Stimulated activated CD4-positive, alpha-beta T cell treated with anti-CD3 and anti-CD28 coated beads, Interleukin-1b, Interleukin-23, amount 100 ng/mL, for 4 hours (primary cell): ENCODE measurements at regions not wholly inside any gene's neighbourhood (a gene's known extent, or its start where the extent isn't known, plus 50 kb on each side); places are given as distances from the start of the nearest gene placed in this dataset.
"Not testable (repeated sequence)": the region's sequence is repeated elsewhere in the genome, so short reads cannot be mapped to it uniquely, and the experiment has no call there.

ENCODE experiments used
- DNase-seq, 2 donors: peaks; one replicate each; pipeline ENCODE4 v3.0.0-alpha.2; 2020; ENCODE audit warnings: low read depth in 2 of 2

GRCh38 chr13:58343076-58343475, 711.5 kb downstream of the PCDH17 start:
- no peak for DNase-seq

- DNase-seq: not testable (repeated sequence)
Observed at GRCh38 chr13:58352100-58352499, 720.6 kb downstream of the PCDH17 start.

DNA sequence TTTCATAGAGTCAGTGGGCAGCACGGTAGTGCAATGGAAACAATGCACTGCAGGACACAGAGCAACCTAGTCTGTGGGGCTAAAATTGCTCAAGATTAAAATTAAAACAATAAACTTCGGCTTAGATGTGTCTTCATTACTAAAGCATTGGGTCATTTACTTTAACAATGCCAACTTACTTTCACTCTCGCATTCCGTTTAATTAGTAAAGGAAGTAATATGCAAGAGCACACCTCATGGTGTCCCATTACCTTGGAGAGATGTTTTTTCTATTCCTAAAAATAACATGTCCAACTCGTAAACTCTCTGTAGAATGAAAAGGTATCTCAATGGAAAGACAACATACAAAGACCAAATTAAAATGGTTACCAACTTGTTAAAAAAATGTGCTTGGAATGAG, 738.4 kb downstream of the PCDH17 start:
- no peak for DNase-seq

DNA sequence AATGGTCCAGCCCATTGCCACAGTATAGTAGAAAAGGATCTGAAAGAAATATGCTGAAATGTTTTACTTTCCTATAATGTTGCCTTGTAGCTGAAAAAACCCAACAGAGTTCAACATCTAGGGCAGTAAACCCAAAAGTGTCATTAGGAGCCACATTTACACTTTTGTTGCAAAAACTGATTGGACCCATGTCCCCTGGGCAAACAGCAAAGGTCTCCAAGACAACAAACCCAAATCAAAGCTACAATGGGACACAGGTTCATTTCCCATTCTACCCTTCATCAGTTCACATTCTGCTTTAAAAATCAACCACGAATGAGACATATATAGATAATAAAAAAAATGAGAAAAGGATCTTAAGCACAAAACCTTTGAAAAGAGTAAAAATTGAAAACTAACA, 744.8 kb downstream of the PCDH17 start:
- DNase-seq: no peak

DNA sequence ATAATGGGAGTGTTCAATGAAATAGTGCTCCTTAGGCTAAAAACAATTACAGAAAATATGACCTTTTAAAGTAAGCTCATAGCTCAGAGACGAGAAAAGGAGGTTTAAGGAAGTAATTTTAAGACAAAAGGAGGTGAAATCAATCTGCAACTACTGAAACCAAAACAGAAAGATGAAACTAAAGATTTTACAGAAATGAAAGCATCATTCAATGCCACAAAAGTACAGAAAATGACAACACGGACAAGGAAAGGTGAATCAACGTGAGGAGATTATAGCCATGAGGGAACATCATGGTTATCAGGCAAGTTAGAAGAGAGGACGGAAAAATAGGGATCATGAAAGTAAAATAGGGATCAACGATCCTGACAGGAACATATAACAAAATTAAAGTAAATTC, 745.2 kb downstream of the PCDH17 start:
- no peak for DNase-seq

GRCh38 chr13:58379221-58379620, 747.7 kb downstream of the PCDH17 start:
- no peak for DNase-seq

- DNase-seq: not testable (repeated sequence)
Observed at GRCh38 chr13:58385336-58385735, 753.8 kb downstream of the PCDH17 start.

GRCh38 chr13:58397596-58398387, 766.2 kb downstream of the PCDH17 start:
- DNase-seq: no peak

- DNase-seq: no peak
Observed at GRCh38 chr13:58399263-58399662, 767.7 kb downstream of the PCDH17 start.

DNA sequence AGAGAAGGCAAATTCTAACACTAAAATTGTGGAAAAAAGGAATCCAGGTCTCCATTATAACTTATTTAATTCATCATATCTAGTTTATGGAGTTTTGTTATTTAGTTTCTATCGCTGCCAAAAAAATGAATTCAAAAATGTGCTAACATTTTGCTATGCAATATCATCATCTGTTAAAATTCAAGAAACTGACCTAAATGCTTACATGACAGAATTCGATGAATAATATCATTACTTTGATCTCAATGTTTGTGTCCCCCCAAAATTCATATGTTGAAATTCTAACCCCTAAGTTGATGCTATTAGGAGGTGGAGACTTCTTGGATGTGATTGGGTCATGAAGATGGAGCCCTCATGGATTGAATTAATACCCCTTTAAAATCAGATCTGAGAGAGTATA, 775.0 kb downstream of the PCDH17 start:
- DNase-seq: no peak

- DNase-seq: no peak
Observed at GRCh38 chr13:58429917-58430316, 798.4 kb downstream of the PCDH17 start.

DNA sequence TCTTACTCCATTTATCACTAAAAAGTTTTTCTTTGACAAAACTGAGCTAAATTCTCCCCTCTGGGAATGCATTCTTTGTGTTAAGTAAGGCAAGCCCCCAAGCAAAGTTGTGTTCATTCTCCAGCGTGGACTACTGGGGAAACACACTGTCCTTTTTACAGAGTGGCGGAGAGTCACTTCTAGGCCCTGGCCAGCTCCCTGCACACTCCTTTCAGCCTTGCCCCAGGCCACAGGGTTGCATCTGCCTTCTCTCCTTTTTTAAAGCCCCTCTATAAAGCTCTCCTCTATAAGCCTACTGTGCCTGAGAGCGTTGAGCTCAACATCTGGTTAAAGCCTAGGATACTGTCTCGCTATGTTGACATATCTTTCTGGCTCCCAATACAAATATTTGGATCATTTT, 803.4 kb downstream of the PCDH17 start:
- DNase-seq: no peak

DNA sequence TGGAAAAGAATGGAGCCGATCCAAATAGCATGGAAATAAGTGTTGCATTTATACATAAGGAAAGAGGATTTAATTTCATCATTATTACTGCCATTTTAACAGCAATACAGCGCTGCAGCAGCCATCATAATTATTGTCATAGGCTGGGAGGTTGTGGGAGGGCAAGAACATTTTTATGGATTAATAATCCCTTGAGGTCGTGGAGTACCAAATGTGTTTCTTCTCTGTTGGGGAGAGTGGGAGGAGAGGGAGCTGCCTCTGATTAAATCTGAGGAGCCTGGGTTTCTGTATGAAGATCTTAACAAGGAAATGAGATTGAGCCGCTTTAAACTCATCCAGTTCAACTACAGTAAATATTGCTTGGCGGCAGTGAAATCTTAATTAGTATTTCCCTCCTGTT, 805.9 kb downstream of the PCDH17 start:
- DNase-seq: no peak

DNA sequence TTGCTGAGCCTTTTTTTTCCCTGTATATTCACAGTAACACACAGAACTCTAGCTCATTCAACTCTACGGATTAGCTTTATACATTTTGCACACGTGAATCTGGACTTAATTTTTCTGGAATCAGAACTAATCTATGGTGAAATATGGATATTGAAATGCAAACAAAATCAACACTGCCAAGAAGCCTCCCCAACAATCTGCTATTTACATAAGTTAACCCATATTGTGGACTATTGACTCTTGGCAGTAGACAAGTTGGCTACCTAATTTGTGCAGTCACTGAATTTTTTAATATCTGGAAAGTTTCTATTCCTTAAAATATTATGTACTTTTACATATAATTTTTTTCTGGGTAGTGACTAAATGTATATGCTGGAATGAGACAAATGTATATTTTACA, 815.4 kb downstream of the PCDH17 start:
- DNase-seq: no peak

DNA sequence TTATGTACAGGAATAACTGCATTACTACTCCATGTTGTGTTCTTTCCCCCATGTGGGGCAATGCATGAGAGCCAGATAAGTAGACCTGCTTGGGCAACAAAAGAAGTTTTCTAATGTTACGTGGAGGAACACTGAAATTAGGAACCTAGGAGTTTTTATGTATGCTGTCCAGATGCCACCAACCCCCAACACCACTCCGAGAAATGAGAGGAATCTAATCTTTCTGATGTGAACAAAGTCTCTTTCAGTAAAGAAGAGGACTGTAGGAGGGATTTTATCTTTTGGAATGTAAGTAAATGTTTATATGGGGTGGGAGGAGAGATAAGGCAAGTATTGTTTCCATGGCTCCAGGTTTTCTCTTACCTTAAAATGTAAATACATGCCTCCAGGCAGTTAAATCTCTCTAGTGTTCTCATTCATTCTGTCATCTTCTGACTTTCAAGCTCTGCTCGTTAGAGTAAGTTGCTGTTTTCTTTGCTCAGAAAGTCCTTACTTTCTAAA, 820.6 kb downstream of the PCDH17 start:
- DNase-seq: no peak

DNA sequence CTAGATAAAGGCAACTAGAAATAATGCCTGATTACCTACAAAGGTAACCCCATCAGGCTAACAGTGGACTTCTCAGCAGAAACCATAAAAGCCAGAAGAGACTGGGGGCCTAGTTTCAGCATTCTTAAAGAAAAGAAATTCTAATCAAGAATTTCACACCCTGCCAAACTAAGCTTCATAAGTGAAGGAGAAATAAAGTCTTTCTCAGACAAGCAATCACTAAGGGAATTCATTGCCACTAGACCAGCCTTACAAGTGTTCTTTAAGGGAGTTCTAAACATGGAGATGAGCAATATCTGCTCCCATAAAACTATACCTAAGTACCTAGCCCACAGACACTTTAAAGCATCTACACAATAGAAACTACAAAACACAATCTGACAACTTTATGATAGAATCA, 823.5 kb downstream of the PCDH17 start:
- DNase-seq: no peak

DNA sequence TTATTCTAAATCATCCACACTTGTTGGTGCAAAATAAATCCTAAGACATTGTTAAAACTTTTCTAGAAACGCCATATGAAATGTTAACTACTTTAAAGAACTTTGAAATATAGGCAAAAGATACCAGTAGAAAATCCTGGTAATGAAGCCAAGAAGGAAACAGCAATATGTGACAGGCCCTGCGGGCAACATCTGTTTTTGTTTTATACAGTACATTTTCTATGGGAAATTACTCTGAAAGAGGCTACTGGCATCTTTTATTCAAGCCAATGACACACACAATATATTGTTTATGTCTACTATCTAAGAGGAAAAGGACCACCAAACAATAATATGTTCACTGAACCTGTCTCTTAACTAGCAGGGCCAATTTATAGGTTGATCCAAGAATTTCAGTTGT, 829.7 kb downstream of the PCDH17 start:
- no peak for DNase-seq

DNA sequence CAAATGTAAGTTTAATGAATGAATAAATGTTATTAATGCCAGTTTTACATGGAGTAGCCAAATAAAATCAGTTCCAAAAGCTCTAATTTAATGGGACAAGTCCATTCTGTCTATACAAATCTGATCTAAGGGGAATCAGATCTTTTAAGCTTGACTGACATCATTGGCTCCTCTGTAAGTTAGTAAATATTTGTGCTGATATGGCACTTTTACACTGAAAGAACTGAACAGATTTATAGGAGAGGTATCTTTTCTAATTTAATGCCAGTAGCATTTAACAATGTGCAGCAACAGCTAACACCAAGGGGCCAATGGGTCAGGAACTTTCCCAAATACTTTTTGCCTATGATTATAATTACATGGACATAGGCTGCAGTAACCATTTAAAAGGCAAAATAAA, 832.3 kb downstream of the PCDH17 start:
- no peak for DNase-seq

DNA sequence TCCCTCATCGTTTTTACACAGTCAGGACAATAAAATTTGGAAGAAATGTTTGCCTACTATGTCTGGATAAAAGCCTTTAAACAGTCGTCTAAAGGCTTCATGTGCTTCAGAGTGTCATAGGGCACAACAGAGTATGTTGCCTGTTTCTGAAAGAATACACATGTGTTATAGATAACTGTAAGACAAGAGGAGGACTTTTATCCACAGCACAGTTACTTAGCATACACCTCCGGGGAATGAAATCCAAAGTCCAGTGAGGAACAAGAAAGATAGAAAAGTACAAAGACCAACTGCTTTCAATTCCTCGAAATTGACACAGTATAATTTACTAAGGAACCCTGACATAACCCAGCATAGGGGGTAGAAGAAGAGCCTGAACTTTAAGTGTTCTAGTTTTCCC, 835.6 kb downstream of the PCDH17 start:
- no peak for DNase-seq

- DNase-seq: no peak
Observed at GRCh38 chr13:58472483-58472882, 840.9 kb downstream of the PCDH17 start.

DNA sequence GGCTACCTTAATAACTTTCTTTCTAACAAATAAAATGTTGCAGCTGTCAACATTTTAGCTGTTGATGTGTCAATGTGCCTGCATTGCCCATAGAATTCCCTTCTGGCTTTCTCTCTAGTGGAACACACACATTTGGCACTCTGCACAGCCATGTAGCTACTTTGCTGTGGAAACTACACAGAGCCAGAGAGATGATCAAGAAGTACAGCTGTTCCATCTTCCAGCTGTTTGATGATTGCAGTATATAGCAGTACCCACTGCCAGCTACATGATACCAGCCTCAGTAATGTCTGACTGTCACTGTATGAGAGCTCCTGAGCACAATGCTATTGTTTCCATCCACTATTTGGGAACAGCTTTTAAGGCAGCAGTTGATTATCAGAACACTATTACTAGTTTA, 843.0 kb downstream of the PCDH17 start:
- DNase-seq: no peak

DNA sequence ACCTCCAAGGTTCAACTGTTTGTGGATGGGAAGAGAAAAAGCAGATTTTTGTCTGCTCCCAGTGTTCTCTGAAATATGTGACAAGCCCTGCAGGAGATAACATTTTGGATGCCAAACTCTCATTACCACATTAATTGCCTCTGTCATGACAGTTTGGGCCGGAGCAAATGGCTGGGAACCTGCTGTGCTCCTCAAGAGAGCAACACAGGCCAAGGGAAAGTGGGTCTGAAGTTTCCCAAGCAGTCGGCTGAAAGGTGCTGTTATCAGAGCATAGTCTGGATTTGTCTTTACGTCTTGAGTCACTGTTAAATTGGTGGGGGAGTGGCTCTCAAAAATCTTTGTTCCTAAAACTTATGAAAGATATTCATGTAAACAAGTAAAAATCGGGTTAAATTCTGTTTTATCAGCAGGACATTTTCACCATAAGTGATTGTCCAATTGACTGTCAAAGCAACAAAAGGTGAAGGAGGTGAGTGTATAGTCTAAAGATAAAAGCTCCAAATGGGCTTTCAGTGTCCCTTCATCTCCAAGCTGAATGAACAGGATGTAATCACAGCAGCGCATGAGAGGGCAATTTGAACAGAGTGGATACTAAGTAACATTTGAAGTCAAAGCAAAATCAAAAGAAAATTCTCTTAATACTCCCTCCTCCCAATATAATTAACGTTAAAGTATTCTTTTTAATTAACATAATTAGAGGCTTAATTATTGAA, 844.8 kb downstream of the PCDH17 start:
- no peak for DNase-seq

- DNase-seq: no peak
Observed at GRCh38 chr13:58478858-58479257, 847.3 kb downstream of the PCDH17 start.
